Caco-2 (cell line): ENCODE measurements at regions not wholly inside any gene's neighbourhood (a gene's known extent, or its start where the extent isn't known, plus 50 kb on each side); places are given as distances from the start of the nearest gene placed in this dataset.

ENCODE experiments used
- BruUV-seq: library from RNA; stranded (reverse); fragments of 400-500 nt; replicated peaks from 2 replicates; lab custom pipeline; 2021; lab: Mats Ljungman, UMichigan
- CTCF ChIA-PET: fragments of 300-600 bp; sonication (Branson Sonifier 250); formaldehyde crosslinking; loops from one replicate; lab custom pipeline; 2022; ENCODE audit warnings: antibody characterized with exemption; lab: Charles Lee
- POLR2A ChIA-PET: fragments of 300-600 bp; sonication (Branson Sonifier 250); formaldehyde crosslinking; loops from one replicate; lab custom pipeline; 2022; ENCODE audit warnings: antibody characterized with exemption; lab: Charles Lee
- DNase-seq, 2 experiments: peaks; one replicate each; pipeline versions ENCODE4 v3.0.0 to v3.0.0-alpha.2; 2020 to 2022
- H3K27me3 ChIP-seq: replicated peaks from 2 replicates; pipeline ENCODE4 v1.6.0; 2011; ENCODE audit warnings: low read length; ENCODE audit not compliant: control insufficient read depth, insufficient read depth
- H3K36me3 ChIP-seq: 2 replicates; pipeline ENCODE4 v1.5.1; 2011; ENCODE audit warnings: low read length; ENCODE audit not compliant: control insufficient read depth, insufficient read depth
- H3K4me1 ChIP-seq: fragments of 250-450 bp; sonication (Bioruptor Pico); 2 replicates; pipeline ENCODE4 v1.5.1; 2020; ENCODE audit warnings: mild to moderate bottlenecking
- H3K4me3 ChIP-seq: 2 replicates; pipeline ENCODE4 v1.5.1; 2011; ENCODE audit warnings: low read depth, mild to moderate bottlenecking, control low read depth, low read length
- H3K9me3 ChIP-seq: fragments of 250-450 bp; sonication (Bioruptor Pico); 2 replicates; pipeline ENCODE4 v1.5.1; 2020; ENCODE audit warnings: mild to moderate bottlenecking, moderate library complexity
- H3K27ac Mint-ChIP-seq: one replicate; pipeline ENCODE4 v1.8.0; 2022; ENCODE audit warnings: mixed read lengths; ENCODE audit not compliant: unreplicated experiment
- H3K27me3 Mint-ChIP-seq: one replicate; pipeline ENCODE4 v1.8.0; 2022; ENCODE audit warnings: mixed read lengths; ENCODE audit not compliant: insufficient read depth, unreplicated experiment
- H3K36me3 Mint-ChIP-seq: one replicate; pipeline ENCODE4 v1.8.0; 2022; ENCODE audit warnings: mild to moderate bottlenecking, mixed read lengths; ENCODE audit not compliant: insufficient read depth, unreplicated experiment
- H3K4me1 Mint-ChIP-seq: one replicate; pipeline ENCODE4 v1.8.0; 2022; ENCODE audit warnings: low read depth, mixed read lengths; ENCODE audit not compliant: unreplicated experiment
- H3K4me3 Mint-ChIP-seq: one replicate; pipeline ENCODE4 v1.8.0; 2022; ENCODE audit warnings: mild to moderate bottlenecking, moderate library complexity, mixed read lengths; ENCODE audit not compliant: unreplicated experiment
- H3K9me3 Mint-ChIP-seq: one replicate; pipeline ENCODE4 v1.8.0; 2022; ENCODE audit warnings: mixed read lengths; ENCODE audit not compliant: unreplicated experiment
- intact Hi-C: fragments of 100-400 bp; cut with micrococcal nuclease; formaldehyde crosslinking; loops from one replicate; pipeline ENCODE4 v1.10.0; 2022; ENCODE audit not compliant: unreplicated experiment
- TF ChIP-seq, protein P1 (sequence below), 2 experiments: fragments of 200-600 bp in 1 of 2; IDR thresholded peaks; 1 replicate in 1 of 2; 2 replicates in 1 of 2; pipeline versions ENCODE4 v1.5.1 to v1.8.0; 2011 to 2022; ENCODE audit warnings: antibody characterized with exemption in 1 of 2, control low read depth in 1 of 2, inconsistent platforms in 1 of 2, low read depth in 1 of 2, low read length in 1 of 2, mild to moderate bottlenecking in 1 of 2, moderate library complexity in 1 of 2; ENCODE audit not compliant: insufficient read depth in 1 of 2, severe bottlenecking in 1 of 2, unreplicated experiment in 1 of 2

DNA sequence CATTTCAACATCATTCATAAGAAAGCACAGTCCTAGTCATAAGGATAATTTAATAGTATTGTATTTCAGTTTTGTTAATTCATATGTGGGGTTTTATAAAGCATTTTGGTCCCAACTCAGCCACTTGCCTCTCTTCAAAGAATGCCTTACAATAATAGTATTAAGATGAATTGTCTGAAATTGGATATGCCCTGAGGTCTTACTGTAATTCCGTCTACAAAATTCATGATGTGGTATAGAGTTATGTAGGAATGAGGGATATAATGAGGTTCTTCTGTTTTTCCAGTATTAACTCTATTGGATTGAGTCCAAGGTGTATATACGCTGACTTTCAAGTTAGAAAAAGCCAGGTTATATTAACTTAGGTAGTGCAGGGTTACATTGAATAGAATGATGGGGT lies 177.0 kb downstream of the GOLIM4 start:
- Mint-ChIP-seq H3K9me3 (no peaks in the 10 kb centered on the region), H3K4me3 (no peak overlapping the region), H3K27ac (no peak overlapping the region), H3K36me3 (no peaks in the 10 kb centered on the region), H3K27me3 (peaks cover 2% of the 10 kb centered on the region), H3K4me1 (no peaks in the 10 kb centered on the region)
- Histone ChIP-seq H3K36me3 (no peaks in the 10 kb centered on the region), H3K4me1 (no peaks in the 10 kb centered on the region), H3K9me3 (no peaks in the 10 kb centered on the region), H3K4me3 (no peak overlapping the region), H3K27me3 (no peaks in the 10 kb centered on the region)
- intact Hi-C loops: no loop called here
- ChIA-PET POLR2A (no interaction called here), CTCF (no interaction called here)
- no TSS peak for BruUV-seq
- TF ChIP-seq, protein P1, sequence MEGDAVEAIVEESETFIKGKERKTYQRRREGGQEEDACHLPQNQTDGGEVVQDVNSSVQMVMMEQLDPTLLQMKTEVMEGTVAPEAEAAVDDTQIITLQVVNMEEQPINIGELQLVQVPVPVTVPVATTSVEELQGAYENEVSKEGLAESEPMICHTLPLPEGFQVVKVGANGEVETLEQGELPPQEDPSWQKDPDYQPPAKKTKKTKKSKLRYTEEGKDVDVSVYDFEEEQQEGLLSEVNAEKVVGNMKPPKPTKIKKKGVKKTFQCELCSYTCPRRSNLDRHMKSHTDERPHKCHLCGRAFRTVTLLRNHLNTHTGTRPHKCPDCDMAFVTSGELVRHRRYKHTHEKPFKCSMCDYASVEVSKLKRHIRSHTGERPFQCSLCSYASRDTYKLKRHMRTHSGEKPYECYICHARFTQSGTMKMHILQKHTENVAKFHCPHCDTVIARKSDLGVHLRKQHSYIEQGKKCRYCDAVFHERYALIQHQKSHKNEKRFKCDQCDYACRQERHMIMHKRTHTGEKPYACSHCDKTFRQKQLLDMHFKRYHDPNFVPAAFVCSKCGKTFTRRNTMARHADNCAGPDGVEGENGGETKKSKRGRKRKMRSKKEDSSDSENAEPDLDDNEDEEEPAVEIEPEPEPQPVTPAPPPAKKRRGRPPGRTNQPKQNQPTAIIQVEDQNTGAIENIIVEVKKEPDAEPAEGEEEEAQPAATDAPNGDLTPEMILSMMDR (IDR thresholded peaks at IDR 0.05; ENCODE audit: insufficient read depth in 1 of 2, low read depth in 1 of 2, low read length in 1 of 2, severe bottlenecking in 1 of 2, unreplicated experiment in 1 of 2): no peak
- no peak for DNase-seq

- no peaks in the 10 kb centered on the region for H3K9me3 ChIP-seq
- no peaks in the 10 kb centered on the region for H3K27me3 ChIP-seq
- no TSS peak for BruUV-seq
- Mint-ChIP-seq H3K27ac (no peak overlapping the region), H3K4me3 (no peak overlapping the region), H3K36me3 (no peaks in the 10 kb centered on the region), H3K4me1 (no peaks in the 10 kb centered on the region), H3K27me3 (peaks cover 2% of the 10 kb centered on the region), H3K9me3 (no peaks in the 10 kb centered on the region)
- H3K36me3 ChIP-seq: no peaks in the 10 kb centered on the region
- H3K4me3 ChIP-seq: no peak overlapping the region
- intact Hi-C loops: no loop called here
- ChIA-PET POLR2A (no interaction called here), CTCF (no interaction called here)
- DNase-seq: no peak
- TF ChIP-seq, protein P1 (IDR thresholded peaks at IDR 0.05; ENCODE audit: insufficient read depth in 1 of 2, low read depth in 1 of 2, low read length in 1 of 2, severe bottlenecking in 1 of 2, unreplicated experiment in 1 of 2): no peak
- no peaks in the 10 kb centered on the region for H3K4me1 ChIP-seq
Measured at GRCh38 chr3:167918008-167918596, 177.6 kb downstream of the GOLIM4 start.

- DNase-seq: peak; percentile 28 to 39
- no peak overlapping the region for H3K4me3 Mint-ChIP-seq
- H3K27ac Mint-ChIP-seq: no peak overlapping the region
- TF ChIP-seq, protein P1 (IDR thresholded peaks at IDR 0.05; ENCODE audit: insufficient read depth in 1 of 2, low read depth in 1 of 2, low read length in 1 of 2, severe bottlenecking in 1 of 2, unreplicated experiment in 1 of 2): peak; percentile 25 to 30
- ChIA-PET POLR2A (no interaction called here), CTCF (interaction anchor here (1.0 to 1.2 kb wide), 2 partner anchors 11 to 127 kb away, joined by 4 to 5 read pairs; no protein-coding TSS in a partner anchor)
- Histone ChIP-seq H3K27me3 (no peaks in the 10 kb centered on the region), H3K4me1 (peaks cover 15% of the 10 kb centered on the region), H3K9me3 (no peaks in the 10 kb centered on the region), H3K36me3 (no peaks in the 10 kb centered on the region), H3K4me3 (no peak overlapping the region)
- peaks cover 25% of the 10 kb centered on the region for H3K4me1 Mint-ChIP-seq
- intact Hi-C loops: no loop called here
- no peaks in the 10 kb centered on the region for H3K9me3 Mint-ChIP-seq
- peaks cover 5% of the 10 kb centered on the region for H3K27me3 Mint-ChIP-seq
- BruUV-seq: no TSS peak
- no peaks in the 10 kb centered on the region for H3K36me3 Mint-ChIP-seq
Measured at GRCh38 chr3:167913219-167913835, 177.8 kb downstream of the SERPINI1 start.
